HCT116 (cell line): ENCODE measurements at regions not wholly inside any gene's neighbourhood (a gene's known extent, or its start where the extent isn't known, plus 50 kb on each side); places are given as distances from the start of the nearest gene placed in this dataset.

Source experiments
- ATAC-seq: fragments of 200-7000 bp; cut with Tn5 transposase; 2 replicates; pipeline ENCODE4 v1.9.1; 2020; ENCODE audit warnings: mild to moderate bottlenecking, moderate library complexity
- BruUV-seq: library from RNA; stranded (reverse); fragments of 400-500 nt; replicated peaks from 2 replicates; lab custom pipeline; 2021; lab: Mats Ljungman, UMichigan
- CTCF ChIA-PET: fragments of 300-600 bp; sonication (Branson Sonifier 250); formaldehyde crosslinking; loops from one replicate; lab custom pipeline; 2021; ENCODE audit warnings: antibody characterized with exemption; lab: Charles Lee
- POLR2A ChIA-PET: fragments of 300-600, 350-600 bp; sonication (Branson Sonifier 250); formaldehyde crosslinking; loops from one replicate; lab custom pipeline; 2021; ENCODE audit warnings: antibody characterized with exemption; lab: Charles Lee
- RAD21 ChIA-PET, 2 experiments: fragments of 300-600 bp; sonication (Branson Sonifier 250); formaldehyde crosslinking; loops; one replicate each; lab custom pipeline; 2023; ENCODE audit warnings: low total read pairs in 2 of 2; ENCODE audit not compliant: uncharacterized antibody in 2 of 2, unreplicated experiment in 2 of 2, low non-redundant PET in 1 of 2; lab: Charles Lee
- DNase-seq: peaks from one replicate; pipeline ENCODE4 v3.0.0-alpha.2; 2010; ENCODE audit warnings: low read depth, low spot score
- H2AFZ ChIP-seq: fragments of 200-600 bp; shearing (Covaris generic), sonication (generic); 2 replicates; pipeline ENCODE4 v1.6.1; 2017; ENCODE audit warnings: low read depth, mixed run types, mixed read lengths, antibody characterized with exemption, low read length; ENCODE audit not compliant: poor library complexity, severe bottlenecking
- H3K27ac ChIP-seq: 2 replicates; pipeline ENCODE4 v1.5.1; 2012; ENCODE audit warnings: low read depth, low read length
- H3K27me3 ChIP-seq: fragments of 200-600 bp; sonication (generic); 2 replicates; pipeline ENCODE4 v1.6.1; 2016; ENCODE audit warnings: mixed run types, low read length, mixed read lengths; ENCODE audit not compliant: insufficient read depth
- H3K36me3 ChIP-seq, 2 experiments: fragments of 200-500 bp in 1 of 2; fragments of 200-600 bp in 1 of 2; sonication (Bioruptor generic) in 1 of 2; sonication (generic) in 1 of 2; 2 replicates each; pipeline versions ENCODE4 v1.5.1 to v1.6.1; 2014 to 2016; ENCODE audit warnings: low read length in 2 of 2, inconsistent platforms in 1 of 2, mixed read lengths in 1 of 2, mixed run types in 1 of 2; ENCODE audit not compliant: insufficient read depth in 2 of 2, control insufficient read depth in 1 of 2
- H3K4me1 ChIP-seq, 2 experiments: fragments of 200-600 bp in 1 of 2; sonication (generic) in 1 of 2; 2 replicates each; pipeline versions ENCODE4 v1.5.1 to v1.6.1; 2012 to 2017; ENCODE audit warnings: low read length in 2 of 2, inconsistent platforms in 1 of 2, mild to moderate bottlenecking in 1 of 2, mixed read lengths in 1 of 2, mixed run types in 1 of 2, moderate library complexity in 1 of 2; ENCODE audit not compliant: insufficient read depth in 2 of 2, control insufficient read depth in 1 of 2
- H3K4me2 ChIP-seq: fragments of 200-600 bp; sonication (generic); 2 replicates; pipeline ENCODE4 v1.6.1; 2017; ENCODE audit warnings: mixed run types, low read length, mixed read lengths
- H3K4me3 ChIP-seq, 2 experiments: fragments of 200-600 bp in 1 of 2; sonication (generic) in 1 of 2; replicated peaks in 1 of 2; 2 replicates each; pipeline ENCODE4 v1.5.1; 2011 to 2016; ENCODE audit warnings: low read length in 2 of 2, control low read depth in 1 of 2, low read depth in 1 of 2, mild to moderate bottlenecking in 1 of 2, mixed read lengths in 1 of 2, mixed run types in 1 of 2
- H3K79me2 ChIP-seq: fragments of 200-600 bp; sonication (generic); 2 replicates; pipeline ENCODE4 v1.6.1; 2017; ENCODE audit warnings: mild to moderate bottlenecking, mixed run types, low read length, moderate library complexity, mixed read lengths; ENCODE audit not compliant: insufficient read depth
- H3K9ac ChIP-seq: fragments of 200-600 bp; sonication (generic); 2 replicates; pipeline ENCODE4 v1.6.1; 2016; ENCODE audit warnings: low read length, mixed read lengths
- H3K9me2 ChIP-seq: fragments of 200-600 bp; sonication (generic), shearing (Covaris generic); 2 replicates; pipeline ENCODE4 v1.6.1; 2017; ENCODE audit warnings: mixed run types, mild to moderate bottlenecking, moderate library complexity; ENCODE audit not compliant: insufficient read depth
- H3K9me3 ChIP-seq, 2 experiments: fragments of 200-500 bp in 1 of 2; fragments of 200-600 bp in 1 of 2; sonication (Bioruptor generic) in 1 of 2; sonication (generic) in 1 of 2; 2 replicates each; pipeline ENCODE4 v1.6.1; 2014 to 2017; ENCODE audit warnings: low read length in 2 of 2, mixed read lengths in 2 of 2, inconsistent platforms in 1 of 2, low read depth in 1 of 2, mild to moderate bottlenecking in 1 of 2, mixed run types in 1 of 2, moderate library complexity in 1 of 2; ENCODE audit not compliant: control insufficient read depth in 1 of 2, insufficient read depth in 1 of 2
- H4K20me1 ChIP-seq: fragments of 200-600 bp; sonication (generic), shearing (Covaris generic); 2 replicates; pipeline ENCODE4 v1.6.1; 2017; ENCODE audit warnings: mixed run types, mild to moderate bottlenecking, moderate library complexity; ENCODE audit not compliant: insufficient read depth
- CBX3 ChIP-seq: IDR thresholded peaks from 2 replicates; pipeline ENCODE4 v1.6.1; 2012; ENCODE audit warnings: low read depth
- EGR1 ChIP-seq: IDR thresholded peaks from 2 replicates; pipeline ENCODE4 v1.6.1; 2012; ENCODE audit warnings: low read depth
- ELF1 ChIP-seq: IDR thresholded peaks from 2 replicates; pipeline ENCODE4 v1.6.1; 2012; ENCODE audit warnings: low read depth, borderline replicate concordance
- EZH2 ChIP-seq: fragments of 200-600 bp; sonication (generic); IDR thresholded peaks from 2 replicates; pipeline ENCODE4 v1.6.1; 2017; ENCODE audit warnings: antibody characterized with exemption, mixed run types
- FOSL1 ChIP-seq: IDR thresholded peaks from 2 replicates; pipeline ENCODE4 v1.6.1; 2012; ENCODE audit warnings: low read depth
- JUND ChIP-seq: IDR thresholded peaks from 2 replicates; pipeline ENCODE4 v1.6.1; 2012
- POLR2AphosphoS5 ChIP-seq: IDR thresholded peaks from 2 replicates; pipeline ENCODE4 v1.6.1; 2011; ENCODE audit warnings: mild to moderate bottlenecking, low read depth, low read length, moderate library complexity
- RAD21 ChIP-seq: IDR thresholded peaks from 2 replicates; pipeline ENCODE4 v1.6.1; 2012; ENCODE audit warnings: low read depth, mild to moderate bottlenecking
- SIN3A ChIP-seq: IDR thresholded peaks from 2 replicates; pipeline ENCODE4 v1.6.1; 2012; ENCODE audit warnings: low read depth
- SP1 ChIP-seq: IDR thresholded peaks from 2 replicates; pipeline ENCODE4 v1.6.1; 2012; ENCODE audit warnings: low read depth
- SRF ChIP-seq: IDR thresholded peaks from 2 replicates; pipeline ENCODE4 v1.6.1; 2012; ENCODE audit warnings: low read depth
- TCF7L2 ChIP-seq: IDR thresholded peaks from 2 replicates; pipeline ENCODE4 v1.7.0; 2011; ENCODE audit warnings: borderline replicate concordance, inconsistent platforms; ENCODE audit not compliant: insufficient read depth, insufficient read length; ENCODE audit errors: extremely low read depth
- YY1 ChIP-seq: IDR thresholded peaks from 2 replicates; pipeline ENCODE4 v1.6.1; 2011; ENCODE audit warnings: low read length, low read depth, moderate library complexity, mild to moderate bottlenecking; ENCODE audit not compliant: insufficient replicate concordance; ENCODE audit errors: extremely low read depth
- ZFX ChIP-seq: fragments of 450-650 bp; IDR thresholded peaks from 2 replicates; pipeline ENCODE4 v1.6.1; 2017
- ZNF274 ChIP-seq: fragments of 200-500 bp; sonication (Bioruptor generic); IDR thresholded peaks from 2 replicates; pipeline ENCODE4 v1.6.1; 2014; ENCODE audit warnings: mild to moderate bottlenecking, low read depth, low read length, inconsistent platforms
- intact Hi-C: fragments of 100-400 bp; cut with micrococcal nuclease; formaldehyde crosslinking; loops from 2 replicates; pipeline ENCODE4 v1.10.0; 2022
- TF ChIP-seq, protein P1 (sequence below), 3 experiments: fragments of 200-600 bp in 1 of 3; sonication (generic) in 1 of 3; IDR thresholded peaks in 2 of 3; conservative IDR thresholded peaks in 1 of 3; 2 replicates each; pipeline ENCODE4 v1.5.1; 2012 to 2017; ENCODE audit warnings: low read depth in 2 of 3, low read length in 2 of 3, antibody characterized with exemption in 1 of 3, borderline replicate concordance in 1 of 3, control low read depth in 1 of 3, mild to moderate bottlenecking in 1 of 3, mixed read lengths in 1 of 3, mixed run types in 1 of 3, moderate library complexity in 1 of 3; ENCODE audit not compliant: insufficient read depth in 1 of 3
- TF ChIP-seq, protein P2 (sequence below): IDR thresholded peaks from 2 replicates; pipeline ENCODE4 v1.6.1; 2012
- TF ChIP-seq, protein P3 (sequence below): IDR thresholded peaks from 2 replicates; pipeline ENCODE4 v1.6.1; 2011; ENCODE audit warnings: mild to moderate bottlenecking, low read length, moderate library complexity; ENCODE audit not compliant: insufficient replicate concordance; ENCODE audit errors: extremely low read depth
- TF ChIP-seq, protein P4 (sequence below): IDR thresholded peaks from 2 replicates; pipeline ENCODE4 v1.6.1; 2012

DNA sequence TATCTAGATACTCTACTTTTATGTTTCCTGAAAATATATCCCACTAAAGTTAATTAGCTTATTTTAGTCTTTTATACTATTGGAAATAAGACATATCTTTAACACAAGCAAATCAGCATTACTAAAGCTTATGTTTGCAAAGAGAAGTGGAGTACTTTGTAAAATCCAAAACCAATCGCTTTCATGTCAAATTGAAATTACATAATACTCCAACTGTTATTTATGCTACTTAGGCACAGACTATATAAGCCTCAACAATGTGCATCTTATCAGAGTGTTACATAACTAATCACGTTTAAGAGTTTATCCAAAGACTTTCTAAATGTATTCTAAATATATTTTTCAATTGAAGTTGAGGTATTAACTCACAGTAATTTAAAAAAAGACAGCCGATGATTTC, 200.0 kb downstream of the PCDH20 start:
- no TSS peak for BruUV-seq
- no peaks in the 10 kb centered on the region for H3K27me3 ChIP-seq
- H3K4me2 ChIP-seq: no peak overlapping the region
- H3K9me2 ChIP-seq: no peaks in the 10 kb centered on the region
- H3K36me3 ChIP-seq: no peaks in the 10 kb centered on the region
- ATAC-seq (no peak), DNase-seq (no peak)
- no peaks in the 10 kb centered on the region for H4K20me1 ChIP-seq
- H3K79me2 ChIP-seq: no peaks in the 10 kb centered on the region
- H3K4me1 ChIP-seq: no peaks in the 10 kb centered on the region
- ChIA-PET POLR2A (no interaction called here), RAD21 (no interaction called here), CTCF (no interaction called here)
- H2AFZ ChIP-seq: no peak overlapping the region
- intact Hi-C loops: no loop called here
- H3K9ac ChIP-seq: no peak overlapping the region
- no peaks in the 10 kb centered on the region for H3K9me3 ChIP-seq
- no peak overlapping the region for H3K4me3 ChIP-seq
- H3K27ac ChIP-seq: no peak overlapping the region
- TF ChIP-seq ZNF274 (no peak), ELF1 (no peak), SRF (no peak), ZFX (no peak), YY1 (no peak), CBX3 (no peak), EGR1 (no peak), TCF7L2 (no peak), JUND (no peak), RAD21 (no peak), SP1 (no peak), EZH2 (no peak), FOSL1 (no peak), POLR2AphosphoS5 (no peak), SIN3A (no peak)
- TF ChIP-seq, protein P1, sequence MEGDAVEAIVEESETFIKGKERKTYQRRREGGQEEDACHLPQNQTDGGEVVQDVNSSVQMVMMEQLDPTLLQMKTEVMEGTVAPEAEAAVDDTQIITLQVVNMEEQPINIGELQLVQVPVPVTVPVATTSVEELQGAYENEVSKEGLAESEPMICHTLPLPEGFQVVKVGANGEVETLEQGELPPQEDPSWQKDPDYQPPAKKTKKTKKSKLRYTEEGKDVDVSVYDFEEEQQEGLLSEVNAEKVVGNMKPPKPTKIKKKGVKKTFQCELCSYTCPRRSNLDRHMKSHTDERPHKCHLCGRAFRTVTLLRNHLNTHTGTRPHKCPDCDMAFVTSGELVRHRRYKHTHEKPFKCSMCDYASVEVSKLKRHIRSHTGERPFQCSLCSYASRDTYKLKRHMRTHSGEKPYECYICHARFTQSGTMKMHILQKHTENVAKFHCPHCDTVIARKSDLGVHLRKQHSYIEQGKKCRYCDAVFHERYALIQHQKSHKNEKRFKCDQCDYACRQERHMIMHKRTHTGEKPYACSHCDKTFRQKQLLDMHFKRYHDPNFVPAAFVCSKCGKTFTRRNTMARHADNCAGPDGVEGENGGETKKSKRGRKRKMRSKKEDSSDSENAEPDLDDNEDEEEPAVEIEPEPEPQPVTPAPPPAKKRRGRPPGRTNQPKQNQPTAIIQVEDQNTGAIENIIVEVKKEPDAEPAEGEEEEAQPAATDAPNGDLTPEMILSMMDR (IDR thresholded peaks at IDR 0.05 in 2 of 3, conservative IDR thresholded peaks at IDR 0.05 in 1 of 3; ENCODE audit: borderline replicate concordance in 1 of 3, insufficient read depth in 1 of 3, low read depth in 2 of 3, low read length in 2 of 3): no peak
- TF ChIP-seq, protein P2, sequence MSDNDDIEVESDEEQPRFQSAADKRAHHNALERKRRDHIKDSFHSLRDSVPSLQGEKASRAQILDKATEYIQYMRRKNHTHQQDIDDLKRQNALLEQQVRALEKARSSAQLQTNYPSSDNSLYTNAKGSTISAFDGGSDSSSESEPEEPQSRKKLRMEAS: no peak
- TF ChIP-seq, protein P3, sequence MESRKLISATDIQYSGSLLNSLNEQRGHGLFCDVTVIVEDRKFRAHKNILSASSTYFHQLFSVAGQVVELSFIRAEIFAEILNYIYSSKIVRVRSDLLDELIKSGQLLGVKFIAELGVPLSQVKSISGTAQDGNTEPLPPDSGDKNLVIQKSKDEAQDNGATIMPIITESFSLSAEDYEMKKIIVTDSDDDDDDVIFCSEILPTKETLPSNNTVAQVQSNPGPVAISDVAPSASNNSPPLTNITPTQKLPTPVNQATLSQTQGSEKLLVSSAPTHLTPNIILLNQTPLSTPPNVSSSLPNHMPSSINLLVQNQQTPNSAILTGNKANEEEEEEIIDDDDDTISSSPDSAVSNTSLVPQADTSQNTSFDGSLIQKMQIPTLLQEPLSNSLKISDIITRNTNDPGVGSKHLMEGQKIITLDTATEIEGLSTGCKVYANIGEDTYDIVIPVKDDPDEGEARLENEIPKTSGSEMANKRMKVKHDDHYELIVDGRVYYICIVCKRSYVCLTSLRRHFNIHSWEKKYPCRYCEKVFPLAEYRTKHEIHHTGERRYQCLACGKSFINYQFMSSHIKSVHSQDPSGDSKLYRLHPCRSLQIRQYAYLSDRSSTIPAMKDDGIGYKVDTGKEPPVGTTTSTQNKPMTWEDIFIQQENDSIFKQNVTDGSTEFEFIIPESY: no peak
- TF ChIP-seq, protein P4, sequence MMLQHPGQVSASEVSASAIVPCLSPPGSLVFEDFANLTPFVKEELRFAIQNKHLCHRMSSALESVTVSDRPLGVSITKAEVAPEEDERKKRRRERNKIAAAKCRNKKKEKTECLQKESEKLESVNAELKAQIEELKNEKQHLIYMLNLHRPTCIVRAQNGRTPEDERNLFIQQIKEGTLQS: no peak
